GM12872 (cell line): ENCODE measurements at regions not wholly inside any gene's neighbourhood (a gene's known extent, or its start where the extent isn't known, plus 50 kb on each side); places are given as distances from the start of the nearest gene placed in this dataset.

Experiments
- CTCF ChIP-seq: IDR thresholded peaks from 3 replicates; pipeline ENCODE4 v1.5.1; 2011; ENCODE audit warnings: low read depth, mild to moderate bottlenecking, low read length, moderate library complexity; ENCODE audit not compliant: insufficient read depth

GRCh38 chr16:51641191-51641765 lies 490.2 kb upstream of the SALL1 start:
- TF ChIP-seq CTCF = no peak

GRCh38 chr16:51640196-51640595 lies 489.1 kb upstream of the SALL1 start:
- TF ChIP-seq CTCF = no peak

GRCh38 chr16:51638339-51639135 lies 487.5 kb upstream of the SALL1 start:
- TF ChIP-seq CTCF = no peak

- TF ChIP-seq CTCF = no peak
These were observed 486.7 kb upstream of the SALL1 start for GRCh38 chr16:51637770-51638094.

GRCh38 chr16:51636920-51637769 lies 486.1 kb upstream of the SALL1 start:
- TF ChIP-seq CTCF = no peak

- TF ChIP-seq CTCF = no peak
These were observed 484.1 kb upstream of the SALL1 start for GRCh38 chr16:51635181-51635580.

GRCh38 chr16:51630076-51630475 lies 479.0 kb upstream of the SALL1 start:
- TF ChIP-seq CTCF = no peak
